MM.1S (cell line): ENCODE measurements at regions not wholly inside any gene's neighbourhood (a gene's known extent, or its start where the extent isn't known, plus 50 kb on each side); places are given as distances from the start of the nearest gene placed in this dataset.

Experiments
- DNase-seq: peaks from one replicate; pipeline ENCODE4 v3.0.0-alpha.2; 2015
- H2AFZ ChIP-seq: fragments of 300-600 bp; sonication (generic); 2 replicates; pipeline ENCODE4 v1.6.0; 2016; ENCODE audit warnings: antibody characterized with exemption, low read length
- H3F3A ChIP-seq: fragments of 300-600 bp; sonication (generic); 2 replicates; pipeline ENCODE4 v1.6.1; 2016; ENCODE audit warnings: mild to moderate bottlenecking, antibody characterized with exemption, low read length, moderate library complexity, mixed read lengths; ENCODE audit not compliant: insufficient read depth
- H3K27ac ChIP-seq: fragments of 300-600 bp; sonication (generic); 2 replicates; pipeline ENCODE4 v1.5.1; 2016; ENCODE audit warnings: mild to moderate bottlenecking, low read length
- H3K27me3 ChIP-seq: fragments of 300-600 bp; sonication (generic); replicated peaks from 2 replicates; pipeline ENCODE4 v1.6.0; 2016; ENCODE audit warnings: low read length; ENCODE audit not compliant: insufficient read depth
- H3K36me3 ChIP-seq: fragments of 300-600 bp; sonication (generic); replicated peaks from 2 replicates; pipeline ENCODE4 v1.6.1; 2016; ENCODE audit warnings: mild to moderate bottlenecking, low read length, mixed read lengths; ENCODE audit not compliant: insufficient read depth
- H3K4me1 ChIP-seq: fragments of 300-600 bp; sonication (generic); 2 replicates; pipeline ENCODE4 v1.6.1; 2016; ENCODE audit warnings: low read length, mixed read lengths
- H3K4me2 ChIP-seq: fragments of 300-600 bp; sonication (generic); 2 replicates; pipeline ENCODE4 v1.6.0; 2016; ENCODE audit warnings: low read depth, low read length
- H3K4me3 ChIP-seq: fragments of 300-600 bp; sonication (generic); 2 replicates; pipeline ENCODE4 v1.5.1; 2016; ENCODE audit warnings: low read length, mixed read lengths
- H3K79me2 ChIP-seq: fragments of 300-600 bp; sonication (generic); 2 replicates; pipeline ENCODE4 v1.6.1; 2016; ENCODE audit warnings: mixed run types, low read length, mixed read lengths
- H3K9ac ChIP-seq: fragments of 300-600 bp; sonication (generic); 2 replicates; pipeline ENCODE4 v1.6.1; 2016; ENCODE audit warnings: low read length, mixed read lengths
- H3K9me2 ChIP-seq: fragments of 300-600 bp; sonication (generic); replicated peaks from 2 replicates; pipeline ENCODE4 v1.6.1; 2016; ENCODE audit warnings: mild to moderate bottlenecking, low read length, mixed read lengths; ENCODE audit not compliant: insufficient read depth
- H3K9me3 ChIP-seq: fragments of 300-600 bp; sonication (generic); replicated peaks from 2 replicates; pipeline ENCODE4 v1.6.1; 2016; ENCODE audit warnings: mild to moderate bottlenecking, low read length, mixed read lengths; ENCODE audit not compliant: insufficient read depth
- H4K20me1 ChIP-seq: fragments of 300-600 bp; sonication (generic); 2 replicates; pipeline ENCODE4 v1.6.1; 2016; ENCODE audit warnings: mild to moderate bottlenecking, low read length, moderate library complexity, mixed read lengths; ENCODE audit not compliant: insufficient read depth
- EZH2 ChIP-seq: fragments of 300-600 bp; sonication (generic); optimal IDR thresholded peaks from 2 replicates; pipeline ENCODE3; 2017; ENCODE audit warnings: low read depth, mild to moderate bottlenecking, antibody characterized with exemption, low read length, mixed read lengths
- EZH2phosphoT487 ChIP-seq: fragments of 300-600 bp; sonication (generic); IDR thresholded peaks from 2 replicates; pipeline ENCODE4 v1.6.1; 2018; ENCODE audit warnings: antibody characterized with exemption, low read length
- TF ChIP-seq, protein P1 (sequence below): fragments of 300-600 bp; sonication (generic); IDR thresholded peaks from 2 replicates; pipeline ENCODE4 v1.5.1; 2016; ENCODE audit warnings: antibody characterized with exemption, low read length, mixed read lengths

DNA sequence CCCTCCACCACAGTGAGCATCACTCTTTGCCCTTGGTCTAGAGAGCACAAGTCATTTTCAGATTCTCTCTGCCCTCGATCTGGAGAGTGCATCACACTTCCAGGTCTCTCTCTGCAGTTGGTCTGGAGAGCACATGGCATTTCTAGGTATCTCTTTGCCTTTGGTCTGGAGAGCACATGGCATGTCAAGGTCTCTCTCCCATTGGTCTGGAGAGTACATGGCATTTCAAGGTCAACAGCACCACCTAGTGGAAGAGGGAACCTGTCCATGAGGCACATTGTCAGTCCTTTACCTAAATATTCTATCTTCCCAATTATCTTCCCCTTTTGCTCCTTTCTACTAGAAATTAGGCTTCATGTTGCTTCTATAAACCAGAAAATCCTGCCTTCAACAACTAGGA, 1139.4 kb downstream of the XPNPEP1 start:
- Histone ChIP-seq H3K4me2 (no peak overlapping the region), H4K20me1 (no peaks in the 10 kb centered on the region), H3K9ac (no peak overlapping the region)

DNA sequence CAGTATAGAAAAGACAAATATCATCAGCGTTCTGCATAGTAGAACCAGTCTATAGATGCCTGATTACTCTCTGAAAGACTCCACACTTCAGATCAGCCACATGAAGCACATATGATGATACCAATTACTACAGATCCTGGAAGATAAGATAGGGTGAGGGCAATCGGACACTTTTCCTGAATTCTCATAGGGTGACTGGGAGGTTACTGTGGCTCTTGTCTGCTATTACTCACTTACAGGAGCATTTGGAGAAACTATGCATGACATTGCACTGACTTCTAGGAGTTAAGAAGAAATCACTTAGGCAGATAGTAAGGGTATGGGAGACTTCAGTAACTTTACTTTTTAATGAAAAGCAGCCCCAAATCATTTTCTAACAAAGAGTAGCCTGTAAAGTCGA, 1140.9 kb downstream of the XPNPEP1 start:
- Histone ChIP-seq H3K4me1 (no peaks in the 10 kb centered on the region), H4K20me1 (no peaks in the 10 kb centered on the region)

More for the DNA sequence above, 1139.4 kb downstream of the XPNPEP1 start:
- H3K9me3 ChIP-seq = no peaks in the 10 kb centered on the region
- no peaks in the 10 kb centered on the region for H3K4me1 ChIP-seq
- peak; percentile 76 for DNase-seq
- no peaks in the 10 kb centered on the region for H3K79me2 ChIP-seq
- H3K9me2 ChIP-seq = no peaks in the 10 kb centered on the region
- H2AFZ ChIP-seq = no peak overlapping the region
- no peaks in the 10 kb centered on the region for H3K36me3 ChIP-seq
- TF ChIP-seq EZH2phosphoT487 = no peak
- TF ChIP-seq EZH2 = no peak
- TF ChIP-seq, protein P1, sequence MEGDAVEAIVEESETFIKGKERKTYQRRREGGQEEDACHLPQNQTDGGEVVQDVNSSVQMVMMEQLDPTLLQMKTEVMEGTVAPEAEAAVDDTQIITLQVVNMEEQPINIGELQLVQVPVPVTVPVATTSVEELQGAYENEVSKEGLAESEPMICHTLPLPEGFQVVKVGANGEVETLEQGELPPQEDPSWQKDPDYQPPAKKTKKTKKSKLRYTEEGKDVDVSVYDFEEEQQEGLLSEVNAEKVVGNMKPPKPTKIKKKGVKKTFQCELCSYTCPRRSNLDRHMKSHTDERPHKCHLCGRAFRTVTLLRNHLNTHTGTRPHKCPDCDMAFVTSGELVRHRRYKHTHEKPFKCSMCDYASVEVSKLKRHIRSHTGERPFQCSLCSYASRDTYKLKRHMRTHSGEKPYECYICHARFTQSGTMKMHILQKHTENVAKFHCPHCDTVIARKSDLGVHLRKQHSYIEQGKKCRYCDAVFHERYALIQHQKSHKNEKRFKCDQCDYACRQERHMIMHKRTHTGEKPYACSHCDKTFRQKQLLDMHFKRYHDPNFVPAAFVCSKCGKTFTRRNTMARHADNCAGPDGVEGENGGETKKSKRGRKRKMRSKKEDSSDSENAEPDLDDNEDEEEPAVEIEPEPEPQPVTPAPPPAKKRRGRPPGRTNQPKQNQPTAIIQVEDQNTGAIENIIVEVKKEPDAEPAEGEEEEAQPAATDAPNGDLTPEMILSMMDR = peak; percentile 62
- no peak overlapping the region for H3K4me3 ChIP-seq
- no peaks in the 10 kb centered on the region for H3K27me3 ChIP-seq
- no peak overlapping the region for H3K27ac ChIP-seq
- H3F3A ChIP-seq = no peaks in the 10 kb centered on the region

DNA sequence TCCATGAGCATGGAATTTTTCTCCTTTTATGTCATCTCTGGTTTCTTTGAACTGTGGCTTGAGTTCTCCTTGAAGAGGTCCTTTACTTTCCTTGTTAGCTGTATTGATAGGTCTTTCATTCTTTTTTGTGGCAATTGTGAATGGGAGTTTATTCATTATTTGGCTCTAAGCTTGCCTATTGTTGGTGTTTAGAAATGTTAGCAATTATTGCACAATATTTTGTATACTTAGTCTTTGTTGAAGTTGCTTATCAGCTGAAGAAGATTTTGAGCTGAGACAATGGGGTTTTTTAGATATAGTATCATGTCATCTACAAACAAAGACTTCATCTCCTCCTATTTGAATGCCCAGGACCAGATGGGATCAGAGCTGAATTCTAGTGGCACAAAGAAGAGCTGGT, 1143.8 kb downstream of the XPNPEP1 start:
- H3K4me1 ChIP-seq = no peaks in the 10 kb centered on the region
- H3K4me2 ChIP-seq = no peak overlapping the region
- TF ChIP-seq EZH2 (no peak), EZH2phosphoT487 (no peak)
- TF ChIP-seq, protein P1 = no peak
- no peaks in the 10 kb centered on the region for H3K36me3 ChIP-seq
- no peak for DNase-seq
- H2AFZ ChIP-seq = no peak overlapping the region
- H3F3A ChIP-seq = no peaks in the 10 kb centered on the region
- no peak overlapping the region for H3K27ac ChIP-seq
- H3K27me3 ChIP-seq = no peaks in the 10 kb centered on the region
- H3K9me2 ChIP-seq = no peaks in the 10 kb centered on the region
- no peaks in the 10 kb centered on the region for H3K9me3 ChIP-seq
- no peaks in the 10 kb centered on the region for H4K20me1 ChIP-seq
- H3K4me3 ChIP-seq = no peak overlapping the region
- no peaks in the 10 kb centered on the region for H3K79me2 ChIP-seq
- no peak overlapping the region for H3K9ac ChIP-seq

More for the DNA sequence above, 1140.9 kb downstream of the XPNPEP1 start:
- TF ChIP-seq EZH2 (no peak), EZH2phosphoT487 (no peak)
- TF ChIP-seq, protein P1 = no peak
- Histone ChIP-seq H3K4me2 (no peak overlapping the region), H3K27me3 (no peaks in the 10 kb centered on the region), H3K4me3 (no peak overlapping the region), H3K36me3 (no peaks in the 10 kb centered on the region), H3K79me2 (no peaks in the 10 kb centered on the region), H2AFZ (no peak overlapping the region), H3K9me2 (no peaks in the 10 kb centered on the region), H3F3A (no peaks in the 10 kb centered on the region), H3K27ac (no peak overlapping the region), H3K9ac (no peak overlapping the region), H3K9me3 (no peaks in the 10 kb centered on the region)
- no peak for DNase-seq
